GM20431 (cell line): ENCODE measurements at regions not wholly inside any gene's neighbourhood (a gene's known extent, or its start where the extent isn't known, plus 50 kb on each side); places are given as distances from the start of the nearest gene placed in this dataset.

Experiments
- in situ Hi-C: fragments of 300-500 bp; cut with MseI, MboI; formaldehyde crosslinking; loops from one replicate; pipeline ENCODE4 v1.15.0; 2020; ENCODE audit warnings: low sequenced_read_pairs; ENCODE audit not compliant: unreplicated experiment

GRCh38 chr19:28509079-28509895, 703.7 kb downstream of the UQCRFS1 start:
- in situ Hi-C loops = no loop called here

- in situ Hi-C loops = no loop called here
Measured at GRCh38 chr19:28508666-28509065, 704.3 kb downstream of the UQCRFS1 start.

GRCh38 chr19:28505933-28506332, 707.0 kb downstream of the UQCRFS1 start:
- in situ Hi-C loops = no loop called here

GRCh38 chr19:28505134-28505533, 707.8 kb downstream of the UQCRFS1 start:
- in situ Hi-C loops = no loop called here

GRCh38 chr19:28504727-28505126, 708.2 kb downstream of the UQCRFS1 start:
- in situ Hi-C loops = no loop called here

- in situ Hi-C loops = no loop called here
Measured at GRCh38 chr19:28504139-28504538, 708.8 kb downstream of the UQCRFS1 start.

- in situ Hi-C loops = no loop called here
Measured at GRCh38 chr19:28502879-28503734, 709.8 kb downstream of the UQCRFS1 start.

GRCh38 chr19:28501976-28502375, 711.0 kb downstream of the UQCRFS1 start:
- in situ Hi-C loops = no loop called here

GRCh38 chr19:28500982-28501630, 711.8 kb downstream of the UQCRFS1 start:
- in situ Hi-C loops = no loop called here

- in situ Hi-C loops = no loop called here
Measured at GRCh38 chr19:28500296-28500695, 712.7 kb downstream of the UQCRFS1 start.

GRCh38 chr19:28498404-28498976, 714.5 kb downstream of the UQCRFS1 start:
- in situ Hi-C loops = no loop called here

GRCh38 chr19:28497887-28498286, 715.1 kb downstream of the UQCRFS1 start:
- in situ Hi-C loops = no loop called here

GRCh38 chr19:28497137-28497536, 715.8 kb downstream of the UQCRFS1 start:
- in situ Hi-C loops = no loop called here

GRCh38 chr19:28495046-28495445, 717.9 kb downstream of the UQCRFS1 start:
- in situ Hi-C loops = no loop called here

GRCh38 chr19:28494461-28494860, 718.5 kb downstream of the UQCRFS1 start:
- in situ Hi-C loops = no loop called here

- in situ Hi-C loops = no loop called here
Measured at GRCh38 chr19:28493884-28494283, 719.1 kb downstream of the UQCRFS1 start.

GRCh38 chr19:28492621-28493020, 720.3 kb downstream of the UQCRFS1 start:
- in situ Hi-C loops = no loop called here

- in situ Hi-C loops = no loop called here
Measured at GRCh38 chr19:28492201-28492600, 720.8 kb downstream of the UQCRFS1 start.

- in situ Hi-C loops = no loop called here
Measured at GRCh38 chr19:28489776-28490175, 723.2 kb downstream of the UQCRFS1 start.

- in situ Hi-C loops = no loop called here
Measured at GRCh38 chr19:28489126-28489660, 723.8 kb downstream of the UQCRFS1 start.
